SK-N-SH (cell line): ENCODE measurements at regions not wholly inside any gene's neighbourhood (a gene's known extent, or its start where the extent isn't known, plus 50 kb on each side); places are given as distances from the start of the nearest gene placed in this dataset.

Experiments used
- CTCF ChIA-PET: fragments of 300-600, 350-600 bp; formaldehyde crosslinking; extraction: SDS; loops from one replicate; lab custom pipeline; 2021; lab: Yijun Ruan, JAX
- POLR2A ChIA-PET: fragments of 350-600 bp; sonication (Branson Sonifier 250); formaldehyde crosslinking; extraction: SDS; loops from one replicate; lab custom pipeline; 2020; ENCODE audit warnings: antibody characterized with exemption, inconsistent platforms; lab: Yijun Ruan, JAX
- DNase-seq: peaks from one replicate; pipeline ENCODE4 v3.0.0; 2012
- H2AFZ ChIP-seq: fragments of 200-600 bp; sonication (generic); 2 replicates; pipeline ENCODE4 v1.8.1; 2016; ENCODE audit warnings: antibody characterized with exemption, mild to moderate bottlenecking, low read depth
- H3F3A ChIP-seq: fragments of 200-600 bp; sonication (generic); replicated peaks from 2 replicates; pipeline ENCODE3; 2016; ENCODE audit warnings: antibody characterized with exemption, mild to moderate bottlenecking; ENCODE audit not compliant: insufficient read depth
- H3K27ac ChIP-seq, 2 experiments: fragments of 200-500 bp in 1 of 2; fragments of 200-600 bp in 1 of 2; sonication (Bioruptor generic) in 1 of 2; sonication (generic), shearing (Covaris generic) in 1 of 2; 2 replicates each; pipeline versions ENCODE4 v1.5.1 to v1.6.1; 2014 to 2016; ENCODE audit warnings: low read depth in 2 of 2, inconsistent platforms in 1 of 2, low read length in 1 of 2, mild to moderate bottlenecking in 1 of 2, mixed read lengths in 1 of 2
- H3K27me3 ChIP-seq: fragments of 200-600 bp; sonication (generic), shearing (Covaris generic); 2 replicates; pipeline ENCODE4 v1.6.1; 2016; ENCODE audit warnings: mixed run types; ENCODE audit not compliant: insufficient read depth
- H3K36me3 ChIP-seq, 2 experiments: fragments of 200-500 bp in 1 of 2; fragments of 200-600 bp in 1 of 2; sonication (Bioruptor generic) in 1 of 2; sonication (generic) in 1 of 2; replicated peaks in 1 of 2; 2 replicates each; pipeline versions ENCODE3 to v1.5.1; 2014 to 2016; ENCODE audit warnings: low read length in 1 of 2, mild to moderate bottlenecking in 1 of 2; ENCODE audit not compliant: insufficient read depth in 2 of 2, control insufficient read depth in 1 of 2
- H3K4me1 ChIP-seq, 2 experiments: fragments of 200-500 bp in 1 of 2; fragments of 200-600 bp in 1 of 2; sonication (Bioruptor generic) in 1 of 2; sonication (generic), shearing (Covaris generic) in 1 of 2; 2 replicates each; pipeline versions ENCODE4 v1.5.1 to v1.6.1; 2014 to 2016; ENCODE audit warnings: low read depth in 1 of 2, low read length in 1 of 2, mixed run types in 1 of 2; ENCODE audit not compliant: insufficient read depth in 2 of 2, control insufficient read depth in 1 of 2
- H3K4me2 ChIP-seq: fragments of 200-600 bp; sonication (generic), shearing (Covaris generic); 2 replicates; pipeline ENCODE4 v1.6.1; 2017; ENCODE audit warnings: mixed run types
- H3K4me3 ChIP-seq, 2 experiments: fragments of 200-500 bp in 1 of 2; fragments of 200-600 bp in 1 of 2; sonication (Bioruptor generic) in 1 of 2; sonication (generic), shearing (Covaris generic) in 1 of 2; 2 replicates each; pipeline versions ENCODE4 v1.5.1 to v1.8.1; 2014 to 2016; ENCODE audit warnings: low read depth in 2 of 2, inconsistent platforms in 1 of 2, low read length in 1 of 2, mild to moderate bottlenecking in 1 of 2, mixed read lengths in 1 of 2, moderate library complexity in 1 of 2
- H3K79me2 ChIP-seq: fragments of 200-600 bp; sonication (generic); 2 replicates; pipeline ENCODE4 v1.8.1; 2017; ENCODE audit warnings: mild to moderate bottlenecking; ENCODE audit not compliant: insufficient read depth
- H3K9ac ChIP-seq: fragments of 200-600 bp; sonication (generic); 2 replicates; pipeline ENCODE4 v1.6.1; 2017; ENCODE audit warnings: mixed run types
- H3K9me2 ChIP-seq: fragments of 200-600 bp; sonication (generic); 2 replicates; pipeline ENCODE4 v1.6.1; 2017; ENCODE audit warnings: mixed run types
- H3K9me3 ChIP-seq: fragments of 200-600 bp; sonication (generic); 2 replicates; pipeline ENCODE4 v1.6.1; 2017; ENCODE audit warnings: mixed run types, mild to moderate bottlenecking, moderate library complexity
- H4K20me1 ChIP-seq: fragments of 200-600 bp; sonication (generic); 2 replicates; pipeline ENCODE4 v1.6.1; 2017; ENCODE audit warnings: mild to moderate bottlenecking, mixed run types; ENCODE audit not compliant: insufficient read depth
- CHD2 ChIP-seq: fragments of 150-350 bp; IDR thresholded peaks from 2 replicates; pipeline ENCODE4 v1.6.1; 2018; ENCODE audit warnings: low read length; ENCODE audit not compliant: partially characterized antibody
- CTCF ChIP-seq: fragments of 200-600 bp; sonication (generic); IDR thresholded peaks from 2 replicates; pipeline ENCODE4 v1.6.1; 2017; ENCODE audit warnings: antibody characterized with exemption, mild to moderate bottlenecking, moderate library complexity
- EZH2phosphoT487 ChIP-seq: fragments of 200-600 bp; sonication (generic); IDR thresholded peaks from 2 replicates; pipeline ENCODE4 v1.6.1; 2017; ENCODE audit warnings: low read depth, mixed run types, mild to moderate bottlenecking, antibody characterized with exemption, moderate library complexity, borderline replicate concordance
- FOSL2 ChIP-seq: IDR thresholded peaks from 2 replicates; pipeline ENCODE4 v1.4.0; 2012; ENCODE audit warnings: low read depth, mild to moderate bottlenecking, moderate library complexity, borderline replicate concordance
- FOXM1 ChIP-seq: IDR thresholded peaks from 2 replicates; pipeline ENCODE4 v1.4.0; 2012; ENCODE audit warnings: low read depth, mild to moderate bottlenecking
- GABPA ChIP-seq: IDR thresholded peaks from 2 replicates; pipeline ENCODE4 v1.4.0; 2012; ENCODE audit warnings: low read depth, mild to moderate bottlenecking
- IRF3 ChIP-seq: fragments of 150-350 bp; IDR thresholded peaks from 2 replicates; pipeline ENCODE4 v1.6.1; 2016; ENCODE audit warnings: mild to moderate bottlenecking, low read depth, low read length
- JUND ChIP-seq: IDR thresholded peaks from 2 replicates; pipeline ENCODE4 v1.4.0; 2012
- MXI1 ChIP-seq: IDR thresholded peaks from 2 replicates; pipeline ENCODE4 v1.6.1; 2012; ENCODE audit warnings: mild to moderate bottlenecking, low read depth, low read length, improper control_type of control experiment
- NRF1 ChIP-seq: IDR thresholded peaks from 2 replicates; pipeline ENCODE4 v1.6.1; 2012; ENCODE audit warnings: low read depth, mild to moderate bottlenecking, low read length
- POLR2AphosphoS5 ChIP-seq: IDR thresholded peaks from 2 replicates; pipeline ENCODE4 v1.6.1; 2012; ENCODE audit warnings: low read depth, low read length
- REST ChIP-seq: IDR thresholded peaks from 2 replicates; pipeline ENCODE4 v1.6.1; 2012; ENCODE audit warnings: mild to moderate bottlenecking, low read depth, low read length, moderate library complexity
- RFX5 ChIP-seq: IDR thresholded peaks from 2 replicates; pipeline ENCODE4 v1.6.1; 2012; ENCODE audit warnings: mild to moderate bottlenecking, improper control_type of control experiment, low read length
- RXRA ChIP-seq: IDR thresholded peaks from 2 replicates; pipeline ENCODE4 v1.4.0; 2012; ENCODE audit warnings: low read depth, mild to moderate bottlenecking, borderline replicate concordance
- SIN3A ChIP-seq: IDR thresholded peaks from 2 replicates; pipeline ENCODE4 v1.6.1; 2012; ENCODE audit warnings: low read depth, mild to moderate bottlenecking, low read length, moderate library complexity, borderline replicate concordance
- SMC3 ChIP-seq: IDR thresholded peaks from 2 replicates; pipeline ENCODE4 v1.6.1; 2012; ENCODE audit warnings: low read depth, low read length, improper control_type of control experiment
- TCF12 ChIP-seq: IDR thresholded peaks from 2 replicates; pipeline ENCODE4 v1.4.0; 2012
- TEAD4 ChIP-seq: IDR thresholded peaks from 2 replicates; pipeline ENCODE4 v1.4.0; 2012; ENCODE audit warnings: mild to moderate bottlenecking, borderline replicate concordance; ENCODE audit not compliant: insufficient read depth
- WGBS: methylation state at CpG from one replicate; pipeline ENCODE4 v1.1.6; 2017; ENCODE audit warnings: low lambda C conversion rate; 5-methylcytosine and 5-hydroxymethylcytosine counted together

DNA sequence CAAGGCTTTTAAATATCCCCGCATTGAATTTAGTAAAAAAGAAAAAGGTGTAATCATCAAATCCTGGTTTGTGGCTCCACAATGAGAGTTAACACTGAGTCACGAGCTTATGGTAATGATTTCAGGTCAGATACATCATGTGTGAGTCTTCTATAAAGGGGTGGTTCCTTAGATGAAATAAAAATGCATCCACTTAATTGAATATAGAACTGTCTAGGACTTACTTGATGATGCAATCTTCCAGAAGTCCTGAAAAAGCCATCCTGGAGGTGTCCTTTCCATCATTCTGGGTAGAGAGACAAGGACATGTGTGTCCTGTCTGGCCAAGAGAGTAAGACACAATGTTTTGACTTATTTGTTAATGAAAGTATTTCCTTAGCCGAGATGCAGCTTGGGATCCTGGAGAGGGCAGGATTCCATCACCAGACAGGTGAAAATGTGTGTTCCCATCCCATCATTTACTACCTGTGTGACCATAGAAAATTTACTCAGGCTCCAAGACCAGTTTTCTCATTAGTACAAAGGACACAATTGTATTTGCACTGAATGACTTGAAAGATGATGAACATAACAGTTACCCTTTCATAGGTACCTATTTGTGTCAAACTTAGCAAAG lies 1539.8 kb upstream of the PIK3C3 start:
- DNase-seq, result no peak
- Histone ChIP-seq H3K9me2 (no peaks in the 10 kb centered on the region), H3K27ac (no peak overlapping the region), H3K9me3 (no peaks in the 10 kb centered on the region), H4K20me1 (no peaks in the 10 kb centered on the region), H3K79me2 (no peaks in the 10 kb centered on the region), H3K27me3 (no peaks in the 10 kb centered on the region), H3K36me3 (no peaks in the 10 kb centered on the region), H3K4me3 (no peak overlapping the region), H3F3A (no peaks in the 10 kb centered on the region), H2AFZ (no peak overlapping the region), H3K4me2 (no peak overlapping the region), H3K9ac (no peak overlapping the region), H3K4me1 (no peaks in the 10 kb centered on the region; a peak in 1 of 4 replicates)
- ChIA-PET POLR2A (no interaction called here), CTCF (interaction anchor here (1.1 to 1.2 kb wide), 2 partner anchors 17 to 19 kb away, joined by 3 read pairs; no protein-coding TSS in a partner anchor)
- WGBS, result 52% methylated on average over 3 of the region's 3 CpGs
- no peak for TF ChIP-seq CTCF
- no peak for TF ChIP-seq POLR2AphosphoS5
- no peak for TF ChIP-seq REST
- TF ChIP-seq NRF1, result no peak
- no peak for TF ChIP-seq TCF12
- no peak for TF ChIP-seq JUND
- no peak for TF ChIP-seq FOSL2
- no peak for TF ChIP-seq RFX5
- TF ChIP-seq SIN3A, result no peak
- TF ChIP-seq IRF3, result no peak
- TF ChIP-seq GABPA, result no peak
- TF ChIP-seq RXRA, result no peak
- TF ChIP-seq CHD2, result no peak
- TF ChIP-seq FOXM1, result no peak
- no peak for TF ChIP-seq TEAD4
- no peak for TF ChIP-seq SMC3
- TF ChIP-seq EZH2phosphoT487, result no peak
- TF ChIP-seq MXI1, result no peak
